GM12873 (cell line): ENCODE measurements at regions not wholly inside any gene's neighbourhood (a gene's known extent, or its start where the extent isn't known, plus 50 kb on each side); places are given as distances from the start of the nearest gene placed in this dataset.

Experiments
- CTCF ChIP-seq: IDR thresholded peaks from 2 replicates; pipeline ENCODE4 v1.5.1; 2012; ENCODE audit warnings: low read depth, mild to moderate bottlenecking, moderate library complexity, low read length, control low read depth; ENCODE audit not compliant: insufficient read depth; ENCODE audit errors: missing control alignments

- no peak for TF ChIP-seq CTCF
These were observed 410.7 kb upstream of the RGS6 start for GRCh38 chr14:71521238-71522135.

- no peak for TF ChIP-seq CTCF
These were observed 408.5 kb upstream of the RGS6 start for GRCh38 chr14:71523630-71524319.

GRCh38 chr14:71524320-71524982, 407.8 kb upstream of the RGS6 start:
- no peak for TF ChIP-seq CTCF

- TF ChIP-seq CTCF = no peak
These were observed 406.5 kb upstream of the RGS6 start for GRCh38 chr14:71525663-71526221.

- TF ChIP-seq CTCF = no peak
These were observed 405.8 kb upstream of the RGS6 start for GRCh38 chr14:71526388-71526787.

- TF ChIP-seq CTCF = no peak
These were observed 404.4 kb upstream of the RGS6 start for GRCh38 chr14:71527838-71528237.

GRCh38 chr14:71529848-71530247, 402.4 kb upstream of the RGS6 start:
- no peak for TF ChIP-seq CTCF
